SJCRH30 (cell line): ENCODE measurements at regions not wholly inside any gene's neighbourhood (a gene's known extent, or its start where the extent isn't known, plus 50 kb on each side); places are given as distances from the start of the nearest gene placed in this dataset.

Experiments
- DNase-seq, 2 experiments: peaks; one replicate each; pipeline ENCODE4 v3.0.0-alpha.2; 2015 to 2020
- H3K27ac ChIP-seq: fragments of 250-450 bp; sonication (Bioruptor Pico); 2 replicates; pipeline ENCODE4 v1.5.1; 2020; ENCODE audit warnings: mild to moderate bottlenecking, moderate library complexity
- H3K27me3 ChIP-seq: fragments of 250-450 bp; sonication (Bioruptor Pico); 2 replicates; pipeline ENCODE4 v1.5.1; 2020; ENCODE audit warnings: mild to moderate bottlenecking, moderate library complexity
- H3K36me3 ChIP-seq: fragments of 250-450 bp; sonication (Bioruptor Pico); 2 replicates; pipeline ENCODE4 v1.5.1; 2020; ENCODE audit warnings: mild to moderate bottlenecking, moderate library complexity
- H3K4me1 ChIP-seq: fragments of 250-450 bp; sonication (Bioruptor Pico); 2 replicates; pipeline ENCODE4 v1.5.1; 2020; ENCODE audit warnings: mild to moderate bottlenecking, moderate library complexity
- H3K4me3 ChIP-seq: fragments of 250-450 bp; sonication (Bioruptor Pico); 2 replicates; pipeline ENCODE4 v1.5.1; 2020; ENCODE audit warnings: mild to moderate bottlenecking, moderate library complexity
- H3K9me3 ChIP-seq: fragments of 250-450 bp; sonication (Bioruptor Pico); replicated peaks from 2 replicates; pipeline ENCODE4 v1.5.1; 2020; ENCODE audit warnings: mild to moderate bottlenecking, moderate library complexity

- DNase-seq, result no peak
- Histone ChIP-seq H3K36me3 (no peaks in the 10 kb centered on the region), H3K27me3 (0 out of 2 replicates have a peak, but pooled peaks cover 4% of the 10 kb centered on the region), H3K27ac (no peak overlapping the region), H3K4me1 (no peaks in the 10 kb centered on the region), H3K4me3 (no peak overlapping the region), H3K9me3 (no peaks in the 10 kb centered on the region)
Measured at GRCh38 chr12:113612076-113612728, 140.5 kb upstream of the LHX5 start.

DNA sequence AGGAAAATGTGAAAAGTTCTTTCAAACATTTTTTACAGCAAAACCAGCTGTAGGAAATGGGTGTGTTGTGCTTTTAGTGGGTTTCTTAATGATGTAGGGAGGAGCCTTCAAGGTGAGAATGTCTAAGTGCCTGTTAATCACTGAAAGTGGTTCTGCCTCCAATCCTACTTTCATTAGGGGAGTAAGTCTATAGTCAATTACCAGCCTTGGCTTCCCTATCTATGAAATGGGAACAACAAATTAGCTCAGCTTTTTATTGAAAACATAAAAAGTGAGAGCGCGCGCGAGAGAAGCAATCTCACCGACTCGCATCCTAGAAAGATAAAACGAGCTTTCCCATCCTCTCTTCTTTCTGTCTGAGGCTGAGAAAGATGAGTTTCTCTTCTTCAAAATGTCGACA is 140.0 kb upstream of the LHX5 start:
- Histone ChIP-seq H3K4me3 (no peak overlapping the region), H3K27ac (no peak overlapping the region)

GRCh38 chr12:113610698-113611097 is 139.0 kb upstream of the LHX5 start:
- H3K27ac ChIP-seq, result no peak overlapping the region
- no peaks in the 10 kb centered on the region for H3K9me3 ChIP-seq
- no peak for DNase-seq
- 0 out of 2 replicates have a peak, but pooled peaks cover 4% of the 10 kb centered on the region for H3K27me3 ChIP-seq
- no peak overlapping the region for H3K4me3 ChIP-seq
- no peaks in the 10 kb centered on the region for H3K4me1 ChIP-seq
- no peaks in the 10 kb centered on the region for H3K36me3 ChIP-seq

More for the DNA sequence above, 140.0 kb upstream of the LHX5 start:
- H3K9me3 ChIP-seq, result no peaks in the 10 kb centered on the region
- no peaks in the 10 kb centered on the region for H3K4me1 ChIP-seq
- H3K27me3 ChIP-seq, result 0 out of 2 replicates have a peak, but pooled peaks cover 4% of the 10 kb centered on the region
- H3K36me3 ChIP-seq, result no peaks in the 10 kb centered on the region
- DNase-seq, result no peak

DNA sequence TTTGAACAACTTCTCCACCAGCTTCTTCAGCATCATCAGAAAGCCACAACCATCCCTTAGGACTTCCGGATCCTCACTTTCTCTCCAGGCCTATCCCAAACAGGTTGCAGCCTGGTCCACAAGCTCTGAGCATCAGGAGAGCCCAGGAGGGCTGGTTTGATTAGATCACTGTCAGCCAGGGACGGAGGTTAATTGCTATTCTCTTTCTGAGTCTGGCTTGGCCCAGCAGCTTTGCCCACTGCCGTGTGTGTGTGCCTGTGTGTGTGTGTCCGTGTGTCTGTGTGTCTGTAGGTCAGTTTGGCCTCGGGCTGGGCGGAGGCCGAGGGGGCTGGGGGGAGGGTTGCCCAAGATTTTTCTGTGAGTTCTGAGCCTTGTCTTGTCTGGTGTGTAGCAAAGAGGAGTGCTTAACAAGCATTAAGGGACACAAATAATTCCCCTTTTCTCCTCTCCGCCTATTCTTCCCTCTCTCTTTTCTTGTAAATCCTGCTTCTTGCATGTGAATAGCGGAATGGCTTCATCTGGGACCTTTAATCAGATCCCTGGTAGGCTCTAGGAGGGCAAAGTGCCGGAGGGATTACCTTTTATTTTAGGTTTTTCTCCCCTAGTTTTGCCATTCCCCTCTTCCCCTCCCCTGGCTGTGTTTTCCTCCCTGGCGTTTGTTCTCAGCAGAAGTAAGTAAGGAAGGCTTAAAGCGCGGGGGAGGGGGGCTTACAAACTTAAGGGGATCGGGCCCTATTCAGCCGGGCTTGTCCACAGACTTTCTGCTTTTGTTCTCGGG is 138.2 kb upstream of the LHX5 start:
- no peaks in the 10 kb centered on the region for H3K9me3 ChIP-seq
- DNase-seq, result no peak
- H3K27ac ChIP-seq, result no peak overlapping the region
- H3K36me3 ChIP-seq, result no peaks in the 10 kb centered on the region
- no peak overlapping the region for H3K4me3 ChIP-seq
- H3K4me1 ChIP-seq, result no peaks in the 10 kb centered on the region
- 0 out of 2 replicates have a peak, but pooled peaks cover 4% of the 10 kb centered on the region for H3K27me3 ChIP-seq

DNA sequence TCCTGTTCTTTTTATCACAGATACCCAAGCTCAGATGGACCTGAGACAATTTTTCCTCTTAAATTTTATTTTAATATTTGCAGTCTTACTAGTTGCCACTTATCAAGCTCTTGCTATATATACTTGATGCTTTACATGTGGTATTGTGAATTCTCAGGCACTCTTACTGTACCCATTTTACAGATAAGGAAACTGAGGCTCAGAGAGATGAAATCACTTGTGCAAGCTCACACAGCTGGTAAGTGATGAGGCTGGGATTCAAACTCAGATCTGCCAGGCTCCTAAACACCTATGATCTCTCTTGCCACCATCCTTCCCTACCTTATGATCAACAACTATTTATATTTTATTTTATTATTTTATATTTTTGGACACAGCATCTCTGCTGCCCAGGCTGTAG is 133.0 kb upstream of the LHX5 start:
- Histone ChIP-seq H3K27me3 (no peaks in the 10 kb centered on the region), H3K4me3 (no peak overlapping the region), H3K4me1 (no peaks in the 10 kb centered on the region), H3K9me3 (no peaks in the 10 kb centered on the region), H3K36me3 (no peaks in the 10 kb centered on the region), H3K27ac (no peak overlapping the region)
- no peak for DNase-seq

DNA sequence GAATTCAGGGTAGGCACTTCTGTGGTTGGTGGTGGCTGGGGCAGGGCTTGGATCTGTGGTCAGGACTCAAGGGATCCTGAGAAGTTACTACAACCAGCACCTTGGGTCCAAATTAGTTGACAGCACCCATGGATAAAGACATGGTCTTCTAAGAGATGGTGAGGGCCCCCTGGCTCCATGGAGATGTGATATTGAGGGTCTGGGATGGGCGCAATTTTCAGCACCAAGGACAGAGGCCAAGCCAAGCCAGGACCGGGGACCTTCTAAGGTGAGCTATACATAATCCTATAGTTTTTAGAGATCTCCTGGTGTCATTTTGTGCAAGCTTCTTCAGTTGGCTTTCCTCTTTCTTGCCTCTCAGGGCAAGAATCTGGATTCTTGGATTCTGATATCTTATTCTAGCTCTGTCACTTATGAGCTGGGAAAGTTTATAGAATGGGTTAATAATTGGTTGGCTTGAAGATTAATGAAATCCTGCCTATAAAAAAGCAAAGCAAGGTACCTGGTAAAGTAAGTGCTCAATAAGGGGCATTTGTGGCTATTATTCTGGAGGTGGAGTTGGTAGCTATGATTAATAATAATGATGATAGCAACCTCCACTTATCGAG is 130.1 kb upstream of the LHX5 start:
- Histone ChIP-seq H3K4me3 (no peak overlapping the region), H3K27ac (no peak overlapping the region), H3K27me3 (no peaks in the 10 kb centered on the region), H3K36me3 (no peaks in the 10 kb centered on the region), H3K9me3 (no peaks in the 10 kb centered on the region), H3K4me1 (no peaks in the 10 kb centered on the region)
- peak; percentile 23 to 50 for DNase-seq

GRCh38 chr12:113598815-113599406 is 127.2 kb upstream of the LHX5 start:
- no peak for DNase-seq
- Histone ChIP-seq H3K27ac (no peak overlapping the region), H3K4me3 (no peak overlapping the region)

GRCh38 chr12:113594967-113595366 is 123.3 kb upstream of the LHX5 start:
- Histone ChIP-seq H3K4me1 (no peaks in the 10 kb centered on the region), H3K27me3 (no peaks in the 10 kb centered on the region), H3K27ac (no peak overlapping the region), H3K9me3 (no peaks in the 10 kb centered on the region), H3K36me3 (no peaks in the 10 kb centered on the region), H3K4me3 (no peak overlapping the region)
- DNase-seq, result no peak

More at GRCh38 chr12:113598815-113599406, 127.2 kb upstream of the LHX5 start:
- no peaks in the 10 kb centered on the region for H3K4me1 ChIP-seq
- no peaks in the 10 kb centered on the region for H3K9me3 ChIP-seq
- H3K36me3 ChIP-seq, result no peaks in the 10 kb centered on the region
- no peaks in the 10 kb centered on the region for H3K27me3 ChIP-seq

DNA sequence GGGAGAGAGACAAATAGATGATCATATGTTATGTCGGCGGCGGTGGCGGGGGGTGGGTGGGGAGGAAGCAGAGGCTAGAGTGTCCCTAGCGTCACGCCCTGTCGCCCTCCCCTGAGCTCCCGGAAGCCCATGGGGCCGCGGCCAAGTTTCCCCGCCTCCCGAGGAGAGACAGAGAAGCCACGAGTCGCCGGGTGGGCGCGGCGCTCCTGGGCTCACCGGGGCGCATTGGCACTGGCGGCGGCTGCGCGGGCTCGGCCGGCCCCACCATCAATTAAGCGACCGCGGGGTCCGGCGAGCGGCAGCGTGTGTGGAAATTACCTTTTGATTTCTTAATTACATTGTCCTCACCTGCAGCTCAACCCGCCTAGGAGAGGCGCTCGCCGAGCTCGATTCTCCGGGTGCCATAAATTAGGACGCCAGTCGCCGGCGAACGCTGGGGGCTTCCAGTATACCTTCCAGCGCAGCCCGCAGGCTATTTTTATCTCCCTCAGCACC is 119.9 kb upstream of the LHX5 start:
- Histone ChIP-seq H3K4me1 (no peaks in the 10 kb centered on the region), H3K4me3 (no peak overlapping the region), H3K9me3 (no peaks in the 10 kb centered on the region), H3K36me3 (no peaks in the 10 kb centered on the region), H3K27me3 (no peaks in the 10 kb centered on the region), H3K27ac (no peak overlapping the region)
- no peak for DNase-seq

GRCh38 chr12:113589437-113589836 is 117.8 kb upstream of the LHX5 start:
- H3K9me3 ChIP-seq, result no peaks in the 10 kb centered on the region
- H3K27me3 ChIP-seq, result no peaks in the 10 kb centered on the region
- H3K4me1 ChIP-seq, result no peaks in the 10 kb centered on the region
- no peak overlapping the region for H3K4me3 ChIP-seq
- no peaks in the 10 kb centered on the region for H3K36me3 ChIP-seq
- no peak overlapping the region for H3K27ac ChIP-seq
- no peak for DNase-seq

GRCh38 chr12:113587720-113588119 is 116.0 kb upstream of the LHX5 start:
- Histone ChIP-seq H3K4me1 (no peaks in the 10 kb centered on the region), H3K27ac (no peak overlapping the region), H3K9me3 (no peaks in the 10 kb centered on the region), H3K27me3 (no peaks in the 10 kb centered on the region), H3K36me3 (no peaks in the 10 kb centered on the region), H3K4me3 (no peak overlapping the region)
- DNase-seq, result no peak

DNA sequence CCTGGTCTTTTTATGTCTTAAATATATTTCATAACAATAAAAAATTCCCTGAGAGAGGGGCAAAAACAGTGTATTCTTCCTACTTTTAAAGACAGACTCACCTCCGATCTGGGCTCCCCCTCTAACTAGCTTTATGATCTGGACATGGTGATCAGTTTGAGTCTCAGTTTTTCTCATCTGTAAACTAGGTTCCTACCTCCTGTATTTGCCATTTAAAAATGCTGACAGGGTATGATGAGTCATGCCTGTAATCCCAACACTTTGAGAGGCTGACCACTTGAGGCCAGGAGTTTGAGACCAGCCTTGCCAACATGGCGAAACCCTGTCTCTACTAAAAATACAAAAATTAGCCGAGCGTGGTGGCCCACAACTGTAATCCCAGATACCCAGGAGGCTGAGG is 114.8 kb upstream of the LHX5 start:
- Histone ChIP-seq H3K36me3 (no peaks in the 10 kb centered on the region), H3K27me3 (no peaks in the 10 kb centered on the region), H3K4me1 (no peaks in the 10 kb centered on the region), H3K4me3 (no peak overlapping the region), H3K9me3 (no peaks in the 10 kb centered on the region), H3K27ac (no peak overlapping the region)
- DNase-seq, result no peak

DNA sequence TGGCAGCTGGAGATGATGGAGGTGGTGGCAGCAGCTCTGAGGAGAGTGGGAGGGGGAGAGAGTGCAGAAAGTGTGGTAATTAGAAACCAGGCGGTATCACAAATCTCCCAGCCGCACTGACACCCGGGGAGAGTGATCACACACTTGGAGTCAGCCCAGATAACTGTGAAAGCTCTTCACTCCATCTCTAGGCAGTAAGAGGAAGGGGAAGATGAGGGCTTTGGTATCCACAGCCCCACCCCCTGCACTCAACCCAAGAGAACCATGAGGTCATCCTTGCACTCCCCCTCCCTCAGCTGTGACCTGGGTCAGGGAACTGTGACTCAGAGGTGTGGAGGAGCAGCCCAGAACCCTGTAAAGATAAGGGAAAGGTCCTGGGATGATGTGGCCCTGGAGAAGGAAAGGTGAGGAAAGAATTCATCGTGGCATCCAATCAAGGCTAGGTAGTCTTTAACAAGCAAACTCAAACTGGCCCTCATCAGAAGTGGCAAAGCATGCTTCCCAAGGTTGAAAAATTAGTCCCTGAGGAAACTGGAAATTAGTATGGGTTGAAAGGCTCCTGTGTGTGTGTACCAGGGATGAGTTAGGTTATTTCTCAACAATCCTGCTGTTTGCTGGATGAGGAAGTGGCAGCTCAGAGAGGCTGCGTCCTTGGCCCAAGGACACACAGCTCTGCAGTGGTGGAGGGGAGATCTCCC is 111.0 kb upstream of the LHX5 start:
- Histone ChIP-seq H3K36me3 (no peaks in the 10 kb centered on the region), H3K4me1 (no peaks in the 10 kb centered on the region), H3K9me3 (no peaks in the 10 kb centered on the region)

DNA sequence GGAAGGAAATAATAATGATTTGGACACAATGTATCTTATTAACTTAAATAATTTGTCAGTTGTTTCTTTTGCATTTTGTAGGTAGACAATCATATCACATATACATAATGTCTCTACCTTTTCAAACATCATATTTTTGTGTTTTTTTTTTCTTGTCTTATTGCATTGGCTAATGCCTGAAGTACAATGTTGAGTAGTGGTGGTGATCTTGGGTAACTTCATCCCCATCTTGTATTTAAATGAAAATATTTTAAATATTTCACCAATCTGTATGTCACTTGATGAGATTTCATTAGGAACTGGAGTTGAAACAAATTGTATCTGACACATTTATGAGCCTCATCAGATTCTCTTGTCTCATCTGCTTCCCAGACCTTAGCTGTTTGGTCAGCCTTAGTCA is 109.7 kb upstream of the LHX5 start:
- DNase-seq, result no peak

More for the DNA sequence above, 111.0 kb upstream of the LHX5 start:
- no peak for DNase-seq
- H3K4me3 ChIP-seq, result no peak overlapping the region
- no peak overlapping the region for H3K27ac ChIP-seq
- no peaks in the 10 kb centered on the region for H3K27me3 ChIP-seq

More for the DNA sequence above, 109.7 kb upstream of the LHX5 start:
- Histone ChIP-seq H3K9me3 (no peaks in the 10 kb centered on the region), H3K4me3 (no peak overlapping the region), H3K27ac (no peak overlapping the region), H3K36me3 (no peaks in the 10 kb centered on the region), H3K4me1 (no peaks in the 10 kb centered on the region), H3K27me3 (no peaks in the 10 kb centered on the region)
